Psoas muscle (tissue), 7 donors: ENCODE measurements at regions not wholly inside any gene's neighbourhood (a gene's known extent, or its start where the extent isn't known, plus 50 kb on each side); places are given as distances from the start of the nearest gene placed in this dataset.

ENCODE experiments used
- ATAC-seq, 4 donors: fragments of 200-7000 bp; cut with Tn5 transposase; one replicate each; pipeline ENCODE4 v1.9.1; 2020; ENCODE audit warnings: moderate library complexity in 3 of 4, mild to moderate bottlenecking in 2 of 4
- DNase-seq, 2 donors: peaks; one replicate each; pipeline ENCODE4 v3.0.0-alpha.2; 2020
- H3K27ac ChIP-seq: fragments of 200-600 bp; one replicate; pipeline ENCODE4 v1.8.0; 2022
- H3K27me3 ChIP-seq, 3 donors: fragments of 200-600 bp in 1 of 3; one replicate each; pipeline versions ENCODE4 v1.6.1 to v1.8.0; 2013 to 2022; ENCODE audit warnings: low read length in 2 of 3, mild to moderate bottlenecking in 2 of 3, moderate library complexity in 1 of 3; ENCODE audit not compliant: insufficient read depth in 3 of 3
- H3K36me3 ChIP-seq, 2 donors: fragments of 200-600 bp in 1 of 2; one replicate each; pipeline versions ENCODE4 v1.6.1 to v1.8.0; 2013 to 2022; ENCODE audit warnings: low read depth in 1 of 2, mild to moderate bottlenecking in 1 of 2, moderate library complexity in 1 of 2; ENCODE audit not compliant: insufficient read depth in 1 of 2
- H3K4me1 ChIP-seq: fragments of 200-600 bp; one replicate; pipeline ENCODE4 v1.8.0; 2022
- H3K4me3 ChIP-seq: fragments of 200-600 bp; one replicate; pipeline ENCODE4 v1.8.0; 2022; ENCODE audit warnings: mild to moderate bottlenecking
- H3K9me3 ChIP-seq: fragments of 200-600 bp; one replicate; pipeline ENCODE4 v1.8.0; 2022
- CTCF ChIP-seq: fragments of 200-600 bp; IDR thresholded peaks from one replicate; pipeline ENCODE4 v1.8.0; 2022; ENCODE audit warnings: antibody characterized with exemption
- WGBS, 3 donors: extraction: QIAGEN DNeasy Blood & Tissue Kit; methylation state at CpG; one replicate each; pipeline versions ENCODE4 v1.1.6 to v1.1.7; 2013; 5-methylcytosine and 5-hydroxymethylcytosine counted together
- intact Hi-C, 2 donors: fragments of 100-400 bp; cut with DNase I; formaldehyde crosslinking; loops; one replicate each; pipeline versions ENCODE4 v1.11.0 to v1.14.2; 2022
- donor health status: healthy with polysubstance abuse.
- donor health status: DM: no; HTN: no; CAD: no; lungs with moderate emphysema.
- donor health status: Bipolar disorder and iron deficiency.
- donor health status: healthy.
- donor health status: DM: yes; HTN: yes; CAD: no.
- donor health status: DM: no; HTN: no; CAD: no.
- donor health status: DM: yes; HTN: yes; CAD: no.

- 31 to 43% (median 43%) methylated on average over 5 of the region's 5 CpGs for WGBS, 3 donors
- H3K27ac ChIP-seq: no peak overlapping the region
- no peak for ATAC-seq
- H3K4me1 ChIP-seq: no peaks in the 10 kb centered on the region
- H3K36me3 ChIP-seq: no peaks in the 10 kb centered on the region
- no peaks in the 10 kb centered on the region for H3K27me3 ChIP-seq
- DNase-seq: no peak
- no peak overlapping the region for H3K4me3 ChIP-seq
- H3K9me3 ChIP-seq: no peaks in the 10 kb centered on the region
- TF ChIP-seq CTCF: no peak
- intact Hi-C loops: loop anchor here (10.0 kb wide), 3 partner anchors 175 to 1025 kb away; no protein-coding TSS in a partner anchor
Measured at GRCh38 chr10:23529625-23530024, 90.8 kb downstream of the OTUD1 start.

- TF ChIP-seq CTCF: peak; percentile 46
- no peaks in the 10 kb centered on the region for H3K36me3 ChIP-seq
- H3K4me3 ChIP-seq: no peak overlapping the region
- 77 to 78% (median 77%) methylated on average over 2 of the region's 2 CpGs for WGBS, 3 donors
- ATAC-seq: no peak
- no peak overlapping the region for H3K27ac ChIP-seq
- no peaks in the 10 kb centered on the region for H3K4me1 ChIP-seq
- no peaks in the 10 kb centered on the region for H3K9me3 ChIP-seq
- intact Hi-C loops: loop anchor here in 1 of 2 donors (10.0 kb wide), 2 partner anchors 175 to 1025 kb away; no protein-coding TSS in a partner anchor
- H3K27me3 ChIP-seq: no peaks in the 10 kb centered on the region
- no peak for DNase-seq
Measured at GRCh38 chr10:23530079-23530478, 91.2 kb downstream of the OTUD1 start.

GRCh38 chr10:23533212-23533611 is 94.3 kb downstream of the OTUD1 start:
- intact Hi-C loops: loop anchor here in 1 of 2 donors (10.0 kb wide), 2 partner anchors 172 to 1022 kb away; no protein-coding TSS in a partner anchor
- Histone ChIP-seq H3K27me3 (peaks cover 0 to 6% (median 0%) of the 10 kb centered on the region in 3 donors), H3K36me3 (no peaks in the 10 kb centered on the region), H3K4me3 (no peak overlapping the region), H3K9me3 (no peaks in the 10 kb centered on the region), H3K27ac (no peak overlapping the region), H3K4me1 (no peaks in the 10 kb centered on the region)
- TF ChIP-seq CTCF: no peak
- no peak for DNase-seq
- WGBS, 3 donors: 86 to 96% (median 93%) methylated on average over 3 of the region's 3 CpGs
- ATAC-seq: no peak

GRCh38 chr10:23534326-23534725 is 95.5 kb downstream of the OTUD1 start:
- no peak for TF ChIP-seq CTCF
- no peaks in the 10 kb centered on the region for H3K4me1 ChIP-seq
- H3K27me3 ChIP-seq: peaks cover 0 to 9% (median 0%) of the 10 kb centered on the region in 3 donors
- H3K36me3 ChIP-seq: no peaks in the 10 kb centered on the region
- DNase-seq: no peak
- intact Hi-C loops: loop anchor here in 1 of 2 donors (10.0 kb wide), 2 partner anchors 170 to 1020 kb away; no protein-coding TSS in a partner anchor
- no peaks in the 10 kb centered on the region for H3K9me3 ChIP-seq
- H3K4me3 ChIP-seq: no peak overlapping the region
- ATAC-seq: no peak
- no peak overlapping the region for H3K27ac ChIP-seq
- 68 to 73% (median 69%) methylated on average over 4 of the region's 4 CpGs for WGBS, 3 donors

- no peak for TF ChIP-seq CTCF
- no peaks in the 10 kb centered on the region for H3K36me3 ChIP-seq
- H3K4me1 ChIP-seq: no peaks in the 10 kb centered on the region
- H3K4me3 ChIP-seq: no peak overlapping the region
- ATAC-seq: no peak
- 86 to 96% (median 90%) methylated on average over 1 of the region's 1 CpG for WGBS, 3 donors
- H3K27me3 ChIP-seq: peaks cover 0 to 9% (median 0%) of the 10 kb centered on the region in 3 donors
- DNase-seq: no peak
- H3K27ac ChIP-seq: no peak overlapping the region
- H3K9me3 ChIP-seq: no peaks in the 10 kb centered on the region
- intact Hi-C loops: loop anchor here in 1 of 2 donors (10.0 kb wide), 2 partner anchors 170 to 1020 kb away; no protein-coding TSS in a partner anchor
Measured at GRCh38 chr10:23534761-23535160, 95.9 kb downstream of the OTUD1 start.
